SK-N-MC (cell line): ENCODE measurements at regions not wholly inside any gene's neighbourhood (a gene's known extent, or its start where the extent isn't known, plus 50 kb on each side); places are given as distances from the start of the nearest gene placed in this dataset.

Source experiments
- EZH2 ChIP-seq: fragments of 200-600 bp; sonication (generic); IDR thresholded peaks from one replicate; pipeline ENCODE4 v1.6.1; 2017; ENCODE audit warnings: antibody characterized with exemption
- POLR2AphosphoS5 ChIP-seq: IDR thresholded peaks from 2 replicates; pipeline ENCODE4 v1.6.1; 2012; ENCODE audit warnings: mild to moderate bottlenecking, low read depth, low read length, borderline replicate concordance

DNA sequence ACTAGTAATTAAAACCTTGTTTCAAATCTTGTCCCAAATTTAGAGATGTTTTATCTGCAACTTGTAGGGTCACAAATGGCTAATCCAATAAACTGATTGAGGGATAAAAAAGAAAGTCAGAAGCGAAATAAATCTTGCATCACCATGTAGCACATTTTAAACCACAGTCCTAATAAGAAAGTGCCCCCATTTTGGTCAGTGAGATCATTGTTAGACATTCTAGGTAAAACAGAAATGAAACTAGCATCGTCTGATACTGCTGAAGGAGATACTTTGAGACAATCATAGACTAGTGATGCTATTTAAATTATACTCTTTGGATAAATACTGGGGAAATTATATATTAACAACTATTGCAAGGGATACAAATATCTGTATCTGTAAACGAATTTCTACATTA, 247.9 kb downstream of the AMY1C start:
- TF ChIP-seq POLR2AphosphoS5, result no peak
- no peak for TF ChIP-seq EZH2
